H9 (cell line): ENCODE measurements at regions not wholly inside any gene's neighbourhood (a gene's known extent, or its start where the extent isn't known, plus 50 kb on each side); places are given as distances from the start of the nearest gene placed in this dataset.

ENCODE experiments used
- DNase-seq: peaks from one replicate; pipeline ENCODE4 v3.0.0-alpha.2; 2017
- H2AFZ ChIP-seq: one replicate; pipeline ENCODE4 v1.6.1; 2013; ENCODE audit warnings: mild to moderate bottlenecking, low read length, control low read depth, moderate library complexity
- H2AK5ac ChIP-seq: 2 replicates; pipeline ENCODE4 v1.6.1; 2013; ENCODE audit warnings: low read length, control low read depth, mixed read lengths; ENCODE audit not compliant: insufficient read length
- H2BK120ac ChIP-seq: one replicate; pipeline ENCODE4 v1.6.1; 2013; ENCODE audit warnings: low read depth, mild to moderate bottlenecking, low read length, control low read depth, inconsistent platforms; ENCODE audit not compliant: poor library complexity, severe bottlenecking
- H2BK12ac ChIP-seq: 2 replicates; pipeline ENCODE4 v1.6.1; 2013; ENCODE audit warnings: low read length, control low read depth, mixed read lengths, low read depth; ENCODE audit not compliant: insufficient read length
- H2BK15ac ChIP-seq: 2 replicates; pipeline ENCODE4 v1.6.1; 2013; ENCODE audit warnings: low read depth, low read length, control low read depth
- H2BK20ac ChIP-seq: one replicate; pipeline ENCODE4 v1.6.1; 2013; ENCODE audit warnings: low read depth, mild to moderate bottlenecking, low read length, control low read depth, inconsistent platforms; ENCODE audit not compliant: poor library complexity, severe bottlenecking
- H2BK5ac ChIP-seq: 2 replicates; pipeline ENCODE4 v1.6.1; 2013; ENCODE audit warnings: low read length, control low read depth, mixed read lengths; ENCODE audit not compliant: insufficient read length
- H3K14ac ChIP-seq: 2 replicates; pipeline ENCODE4 v1.6.1; 2013; ENCODE audit warnings: low read length, control low read depth; ENCODE audit not compliant: insufficient read depth
- H3K18ac ChIP-seq: 2 replicates; pipeline ENCODE4 v1.6.1; 2013; ENCODE audit warnings: low read depth, mild to moderate bottlenecking, mixed read lengths, low read length, control low read depth; ENCODE audit not compliant: insufficient read length
- H3K23ac ChIP-seq: 2 replicates; pipeline ENCODE4 v1.6.1; 2013; ENCODE audit warnings: low read length, control low read depth, mixed read lengths, low read depth; ENCODE audit not compliant: insufficient read length
- H3K23me2 ChIP-seq: 2 replicates; pipeline ENCODE4 v1.6.1; 2013; ENCODE audit warnings: low read depth, mild to moderate bottlenecking, mixed read lengths, low read length, control low read depth; ENCODE audit not compliant: insufficient read length, poor library complexity, severe bottlenecking
- H3K27ac ChIP-seq: 2 replicates; pipeline ENCODE4 v1.5.1; 2013; ENCODE audit warnings: low read length, control low read depth, mixed read lengths, low read depth; ENCODE audit not compliant: insufficient read length
- H3K27me3 ChIP-seq: 2 replicates; pipeline ENCODE4 v1.6.1; 2013; ENCODE audit warnings: low read length, control low read depth, inconsistent platforms; ENCODE audit not compliant: insufficient read depth
- H3K4ac ChIP-seq: 2 replicates; pipeline ENCODE4 v1.6.1; 2013; ENCODE audit warnings: low read depth, mild to moderate bottlenecking, control low read depth, inconsistent platforms, low read length, moderate library complexity
- H3K4me1 ChIP-seq: 2 replicates; pipeline ENCODE4 v1.6.1; 2013; ENCODE audit warnings: low read length, control low read depth, inconsistent platforms; ENCODE audit not compliant: insufficient read depth
- H3K4me2 ChIP-seq: 2 replicates; pipeline ENCODE4 v1.6.1; 2013; ENCODE audit warnings: low read length, control low read depth, mixed read lengths; ENCODE audit not compliant: insufficient read length, insufficient read depth
- H3K56ac ChIP-seq: 2 replicates; pipeline ENCODE4 v1.6.1; 2013; ENCODE audit warnings: low read depth, mild to moderate bottlenecking, mixed read lengths, low read length, control low read depth; ENCODE audit not compliant: insufficient read length
- H3K79me1 ChIP-seq: 2 replicates; pipeline ENCODE4 v1.6.1; 2013; ENCODE audit warnings: low read depth, mild to moderate bottlenecking, moderate library complexity, low read length, control low read depth, inconsistent platforms; ENCODE audit not compliant: insufficient read depth, poor library complexity, severe bottlenecking
- H3K79me2 ChIP-seq: 2 replicates; pipeline ENCODE4 v1.6.1; 2013; ENCODE audit warnings: low read length, control low read depth, inconsistent platforms; ENCODE audit not compliant: insufficient read depth
- H3K9ac ChIP-seq: 2 replicates; pipeline ENCODE4 v1.6.1; 2013; ENCODE audit warnings: low read length, control low read depth, mixed read lengths; ENCODE audit not compliant: insufficient read length; ENCODE audit errors: extremely low read depth
- H3K9me3 ChIP-seq: one replicate; pipeline ENCODE4 v1.6.1; 2013; ENCODE audit warnings: low read depth, low read length, inconsistent platforms; ENCODE audit not compliant: control insufficient read depth
- H3T11ph ChIP-seq: one replicate; pipeline ENCODE4 v1.6.1; 2013; ENCODE audit warnings: mild to moderate bottlenecking, low read length, control low read depth, inconsistent platforms
- H4K20me1 ChIP-seq: one replicate; pipeline ENCODE4 v1.6.1; 2013; ENCODE audit not compliant: control insufficient read depth, insufficient read length, insufficient read depth
- H4K5ac ChIP-seq: 2 replicates; pipeline ENCODE4 v1.6.1; 2013; ENCODE audit warnings: low read depth, mild to moderate bottlenecking, mixed read lengths, low read length, control low read depth; ENCODE audit not compliant: insufficient read length
- H4K8ac ChIP-seq: replicated peaks from 2 replicates; pipeline ENCODE4 v1.6.1; 2013; ENCODE audit warnings: low read length, control low read depth, mixed read lengths, low read depth; ENCODE audit not compliant: insufficient read length
- H4K91ac ChIP-seq: 2 replicates; pipeline ENCODE4 v1.6.1; 2013; ENCODE audit warnings: low read depth, mild to moderate bottlenecking, moderate library complexity, mixed read lengths, low read length, control low read depth; ENCODE audit not compliant: insufficient read length
- H3K27ac Mint-ChIP-seq, 3 experiments: 2 replicates in 2 of 3; 3 replicates in 1 of 3; pipeline ENCODE4 v1.8.0; 2020 to 2021; ENCODE audit warnings: mixed read lengths in 3 of 3, mild to moderate bottlenecking in 1 of 3, moderate library complexity in 1 of 3
- H3K27me3 Mint-ChIP-seq: 2 replicates; pipeline ENCODE4 v1.8.0; 2021; ENCODE audit warnings: low read depth, mild to moderate bottlenecking, moderate library complexity, mixed read lengths
- H3K36me3 Mint-ChIP-seq, 3 experiments: 2 replicates in 2 of 3; 3 replicates in 1 of 3; pipeline ENCODE4 v1.8.0; 2020 to 2021; ENCODE audit warnings: low read depth in 3 of 3, mixed read lengths in 3 of 3; ENCODE audit not compliant: insufficient read depth in 1 of 3
- H3K4me1 Mint-ChIP-seq, 2 experiments: 2 replicates each; pipeline ENCODE4 v1.8.0; 2020; ENCODE audit warnings: mixed read lengths in 2 of 2
- H3K4me3 Mint-ChIP-seq, 2 experiments: 2 replicates in 1 of 2; 3 replicates in 1 of 2; pipeline ENCODE4 v1.8.0; 2020 to 2021; ENCODE audit warnings: mild to moderate bottlenecking in 2 of 2, mixed read lengths in 2 of 2, moderate library complexity in 1 of 2
- H3K9me3 Mint-ChIP-seq, 2 experiments: 2 replicates in 1 of 2; 3 replicates in 1 of 2; pipeline ENCODE4 v1.8.0; 2020; ENCODE audit warnings: mild to moderate bottlenecking in 2 of 2, mixed read lengths in 2 of 2, moderate library complexity in 1 of 2
- WGBS: extraction: QIAGEN DNeasy Blood & Tissue Kit; methylation state at CpG from one replicate; pipeline ENCODE4 v1.1.7; 2013; ENCODE audit warnings: missing lambda C conversion rate, low lambda C conversion rate, mixed read lengths; ENCODE audit not compliant: insufficient read length; ENCODE audit errors: extremely low coverage; 5-methylcytosine and 5-hydroxymethylcytosine counted together
- TF ChIP-seq, protein P1 (sequence below): fragments of 200-600 bp; sonication (generic); conservative IDR thresholded peaks from 3 replicates; pipeline ENCODE4 v1.8.0; 2021; ENCODE audit warnings: antibody characterized with exemption, mild to moderate bottlenecking

DNA sequence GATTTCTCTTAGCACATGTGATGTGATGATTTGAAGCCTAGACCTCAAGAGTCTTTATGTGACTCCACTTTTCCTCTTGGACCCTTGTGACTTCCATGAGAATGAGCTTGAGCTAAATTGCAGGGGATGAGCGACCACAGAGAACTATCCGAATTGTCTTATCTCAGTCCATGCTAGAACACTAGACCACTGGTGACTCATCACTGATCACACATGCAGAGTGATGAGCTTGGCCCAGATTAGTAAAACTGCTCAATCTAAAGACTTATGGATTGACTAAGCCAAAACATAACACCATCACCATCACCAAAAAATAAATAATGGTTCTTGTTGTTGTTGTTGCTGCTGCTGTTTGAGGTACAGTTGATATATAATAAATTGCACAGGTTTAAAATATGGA is 114.1 kb upstream of the CFAP20DC start:
- TF ChIP-seq, protein P1, sequence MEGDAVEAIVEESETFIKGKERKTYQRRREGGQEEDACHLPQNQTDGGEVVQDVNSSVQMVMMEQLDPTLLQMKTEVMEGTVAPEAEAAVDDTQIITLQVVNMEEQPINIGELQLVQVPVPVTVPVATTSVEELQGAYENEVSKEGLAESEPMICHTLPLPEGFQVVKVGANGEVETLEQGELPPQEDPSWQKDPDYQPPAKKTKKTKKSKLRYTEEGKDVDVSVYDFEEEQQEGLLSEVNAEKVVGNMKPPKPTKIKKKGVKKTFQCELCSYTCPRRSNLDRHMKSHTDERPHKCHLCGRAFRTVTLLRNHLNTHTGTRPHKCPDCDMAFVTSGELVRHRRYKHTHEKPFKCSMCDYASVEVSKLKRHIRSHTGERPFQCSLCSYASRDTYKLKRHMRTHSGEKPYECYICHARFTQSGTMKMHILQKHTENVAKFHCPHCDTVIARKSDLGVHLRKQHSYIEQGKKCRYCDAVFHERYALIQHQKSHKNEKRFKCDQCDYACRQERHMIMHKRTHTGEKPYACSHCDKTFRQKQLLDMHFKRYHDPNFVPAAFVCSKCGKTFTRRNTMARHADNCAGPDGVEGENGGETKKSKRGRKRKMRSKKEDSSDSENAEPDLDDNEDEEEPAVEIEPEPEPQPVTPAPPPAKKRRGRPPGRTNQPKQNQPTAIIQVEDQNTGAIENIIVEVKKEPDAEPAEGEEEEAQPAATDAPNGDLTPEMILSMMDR: no peak
- Histone ChIP-seq H2BK5ac (no peak overlapping the region), H3K27ac (no peak overlapping the region), H3K23me2 (no peaks in the 10 kb centered on the region), H3K4me2 (no peak overlapping the region), H4K20me1 (no peaks in the 10 kb centered on the region), H3K4ac (no peak overlapping the region), H3K9me3 (no peaks in the 10 kb centered on the region), H2AK5ac (no peak overlapping the region), H2BK15ac (no peak overlapping the region), H3K9ac (no peak overlapping the region), H3K27me3 (no peaks in the 10 kb centered on the region), H3K18ac (no peak overlapping the region), H3K56ac (no peak overlapping the region), H4K8ac (no peak overlapping the region), H3K4me1 (no peaks in the 10 kb centered on the region), H4K91ac (no peak overlapping the region), H3K79me2 (no peaks in the 10 kb centered on the region), H4K5ac (no peak overlapping the region), H3T11ph (no peak overlapping the region), H3K79me1 (no peaks in the 10 kb centered on the region), H3K14ac (no peak overlapping the region), H2BK20ac (no peak overlapping the region), H2BK120ac (no peak overlapping the region), H3K23ac (no peak overlapping the region), H2BK12ac (no peak overlapping the region), H2AFZ (no peak overlapping the region)
- Mint-ChIP-seq H3K27ac (no peak overlapping the region), H3K27me3 (no peaks in the 10 kb centered on the region), H3K36me3 (no peaks in the 10 kb centered on the region), H3K9me3 (0 out of 5 replicates have a peak, but pooled peaks cover 0 to under 1% of the 10 kb centered on the region in 2 experiments), H3K4me3 (no peak overlapping the region), H3K4me1 (peaks cover 4% of the 10 kb centered on the region in 2 experiments; a peak in 3 of 4 replicates)
- DNase-seq: no peak
- no CpG with 5 or more reads among the region's 2 CpGs for WGBS
